Ectodermal cell (in vitro differentiated cells): ENCODE measurements at regions not wholly inside any gene's neighbourhood (a gene's known extent, or its start where the extent isn't known, plus 50 kb on each side); places are given as distances from the start of the nearest gene placed in this dataset.

Source experiments
- H3K27ac ChIP-seq: 2 replicates; pipeline ENCODE4 v1.7.0; 2013; ENCODE audit warnings: mild to moderate bottlenecking, low read depth, low read length; ENCODE audit not compliant: insufficient read depth, poor library complexity, severe bottlenecking
- H3K27me3 ChIP-seq: 2 replicates; pipeline ENCODE4 v1.7.0; 2013; ENCODE audit warnings: mild to moderate bottlenecking, low read length; ENCODE audit not compliant: insufficient read depth, control insufficient read depth, poor library complexity, severe bottlenecking
- H3K36me3 ChIP-seq: one replicate; pipeline ENCODE4 v1.7.0; 2013; ENCODE audit warnings: low read length; ENCODE audit not compliant: control insufficient read depth, insufficient read depth
- H3K4me1 ChIP-seq: one replicate; pipeline ENCODE4 v1.7.0; 2013; ENCODE audit warnings: low read length; ENCODE audit not compliant: control insufficient read depth, insufficient read depth
- H3K4me3 ChIP-seq: 2 replicates; pipeline ENCODE4 v1.7.0; 2013; ENCODE audit warnings: low read depth, low read length, control low read depth; ENCODE audit not compliant: insufficient read depth
- H3K9me3 ChIP-seq: 2 replicates; pipeline ENCODE4 v1.7.0; 2013; ENCODE audit warnings: mild to moderate bottlenecking, low read length, moderate library complexity; ENCODE audit not compliant: control insufficient read depth
- WGBS, 2 experiments: methylation state at CpG; one replicate each; pipeline ENCODE4 v1.1.7; 2013; ENCODE audit warnings: missing lambda C conversion rate in 2 of 2; 5-methylcytosine and 5-hydroxymethylcytosine counted together

- no peaks in the 10 kb centered on the region for H3K9me3 ChIP-seq
- H3K27ac ChIP-seq = no peak overlapping the region
- no peak overlapping the region for H3K4me3 ChIP-seq
- H3K27me3 ChIP-seq = no peaks in the 10 kb centered on the region
- no peaks in the 10 kb centered on the region for H3K36me3 ChIP-seq
- no peaks in the 10 kb centered on the region for H3K4me1 ChIP-seq
These were observed 846.2 kb downstream of the SLC4A3 start for GRCh38 chr2:220473611-220474010.

GRCh38 chr2:220476877-220477276 lies 849.4 kb downstream of the SLC4A3 start:
- Histone ChIP-seq H3K4me3 (no peak overlapping the region), H3K27ac (no peak overlapping the region), H3K4me1 (no peaks in the 10 kb centered on the region), H3K27me3 (no peaks in the 10 kb centered on the region), H3K9me3 (no peaks in the 10 kb centered on the region), H3K36me3 (no peaks in the 10 kb centered on the region)
- 90 to 100% methylated on average over 1 to 4 of the region's 4 CpGs for WGBS, 2 experiments

- no peak overlapping the region for H3K27ac ChIP-seq
- H3K9me3 ChIP-seq = no peaks in the 10 kb centered on the region
- no peaks in the 10 kb centered on the region for H3K36me3 ChIP-seq
- 93 to 95% methylated on average over 4 of the region's 4 CpGs for WGBS, 2 experiments
- no peaks in the 10 kb centered on the region for H3K4me1 ChIP-seq
- H3K27me3 ChIP-seq = no peaks in the 10 kb centered on the region
- H3K4me3 ChIP-seq = no peak overlapping the region
These were observed 851.1 kb downstream of the SLC4A3 start for GRCh38 chr2:220478305-220479058.

GRCh38 chr2:220482716-220483115 lies 855.3 kb downstream of the SLC4A3 start:
- H3K4me3 ChIP-seq = no peak overlapping the region
- 92 to 95% methylated on average over 3 of the region's 3 CpGs for WGBS, 2 experiments
- H3K4me1 ChIP-seq = no peaks in the 10 kb centered on the region

GRCh38 chr2:220489121-220489520 lies 861.7 kb downstream of the SLC4A3 start:
- Histone ChIP-seq H3K4me3 (no peak overlapping the region), H3K9me3 (no peaks in the 10 kb centered on the region), H3K36me3 (no peaks in the 10 kb centered on the region), H3K27me3 (no peaks in the 10 kb centered on the region), H3K27ac (no peak overlapping the region), H3K4me1 (no peaks in the 10 kb centered on the region)

More at GRCh38 chr2:220482716-220483115, 855.3 kb downstream of the SLC4A3 start:
- no peaks in the 10 kb centered on the region for H3K36me3 ChIP-seq
- no peaks in the 10 kb centered on the region for H3K27me3 ChIP-seq
- H3K9me3 ChIP-seq = no peaks in the 10 kb centered on the region
- no peak overlapping the region for H3K27ac ChIP-seq

GRCh38 chr2:220491670-220492069 lies 864.2 kb downstream of the SLC4A3 start:
- 92 to 93% methylated on average over 4 of the region's 4 CpGs for WGBS, 2 experiments
- no peak overlapping the region for H3K4me3 ChIP-seq
- H3K27ac ChIP-seq = no peak overlapping the region
- H3K9me3 ChIP-seq = no peaks in the 10 kb centered on the region
- H3K36me3 ChIP-seq = no peaks in the 10 kb centered on the region
- H3K4me1 ChIP-seq = no peaks in the 10 kb centered on the region
- H3K27me3 ChIP-seq = no peaks in the 10 kb centered on the region

GRCh38 chr2:220493871-220494525 lies 866.6 kb downstream of the SLC4A3 start:
- H3K4me3 ChIP-seq = no peak overlapping the region
- H3K9me3 ChIP-seq = no peaks in the 10 kb centered on the region
- H3K27me3 ChIP-seq = no peaks in the 10 kb centered on the region
- H3K4me1 ChIP-seq = no peaks in the 10 kb centered on the region
- H3K36me3 ChIP-seq = no peaks in the 10 kb centered on the region
- WGBS, 2 experiments = 96 to 97% methylated on average over 9 of the region's 9 CpGs
- no peak overlapping the region for H3K27ac ChIP-seq

- Histone ChIP-seq H3K27ac (no peak overlapping the region), H3K4me3 (no peak overlapping the region), H3K9me3 (no peaks in the 10 kb centered on the region), H3K27me3 (no peaks in the 10 kb centered on the region), H3K36me3 (no peaks in the 10 kb centered on the region), H3K4me1 (peaks cover 4% of the 10 kb centered on the region)
- WGBS, 2 experiments = 95 to 97% methylated on average over 3 of the region's 3 CpGs
These were observed 869.1 kb downstream of the SLC4A3 start for GRCh38 chr2:220496513-220496912.

GRCh38 chr2:220499225-220499624 lies 871.8 kb downstream of the SLC4A3 start:
- H3K9me3 ChIP-seq = no peaks in the 10 kb centered on the region
- peaks cover 4% of the 10 kb centered on the region for H3K4me1 ChIP-seq
- WGBS, 2 experiments = 83 to 90% methylated on average over 2 of the region's 2 CpGs
- no peaks in the 10 kb centered on the region for H3K36me3 ChIP-seq
- no peaks in the 10 kb centered on the region for H3K27me3 ChIP-seq
- H3K4me3 ChIP-seq = no peak overlapping the region
- no peak overlapping the region for H3K27ac ChIP-seq

GRCh38 chr2:220502539-220502938 lies 875.1 kb downstream of the SLC4A3 start:
- no peak overlapping the region for H3K4me3 ChIP-seq
- 100% methylated on average over 2 of the region's 3 CpGs for WGBS, 2 experiments
- no peaks in the 10 kb centered on the region for H3K9me3 ChIP-seq
- no peaks in the 10 kb centered on the region for H3K27me3 ChIP-seq
- no peaks in the 10 kb centered on the region for H3K36me3 ChIP-seq
- no peak overlapping the region for H3K27ac ChIP-seq
- H3K4me1 ChIP-seq = peaks cover 4% of the 10 kb centered on the region
